HL-60 (cell line): ENCODE measurements at regions not wholly inside any gene's neighbourhood (a gene's known extent, or its start where the extent isn't known, plus 50 kb on each side); places are given as distances from the start of the nearest gene placed in this dataset.

ENCODE experiments used
- DNase-seq, 2 experiments: peaks; one replicate each; pipeline ENCODE4 v3.0.0-alpha.2; 2010 to 2020; ENCODE audit warnings: low read depth in 1 of 2, low spot score in 1 of 2
- H3K27ac ChIP-seq: fragments of 250-450 bp; sonication (Bioruptor Pico); replicated peaks from 2 replicates; pipeline ENCODE4 v1.5.1; 2020; ENCODE audit warnings: mild to moderate bottlenecking, moderate library complexity
- H3K27me3 ChIP-seq: fragments of 250-450 bp; sonication (Bioruptor Pico); 2 replicates; pipeline ENCODE4 v1.5.1; 2021; ENCODE audit warnings: mild to moderate bottlenecking, moderate library complexity; ENCODE audit not compliant: insufficient read depth, poor library complexity, severe bottlenecking
- H3K4me3 ChIP-seq: replicated peaks from 2 replicates; pipeline ENCODE4 v1.5.1; 2011; ENCODE audit warnings: mild to moderate bottlenecking, control low read depth, low read length; ENCODE audit not compliant: insufficient read depth
- GABPA ChIP-seq: IDR thresholded peaks from 2 replicates; pipeline ENCODE4 v1.6.1; 2012; ENCODE audit warnings: low read depth
- POLR2AphosphoS5 ChIP-seq: IDR thresholded peaks from 2 replicates; pipeline ENCODE4 v1.6.1; 2012; ENCODE audit warnings: low read depth
- SPI1 ChIP-seq: IDR thresholded peaks from 2 replicates; pipeline ENCODE4 v1.6.1; 2012; ENCODE audit warnings: low read depth, mild to moderate bottlenecking, borderline replicate concordance
- TF ChIP-seq, protein P1 (sequence below): IDR thresholded peaks from one replicate; pipeline ENCODE4 v1.5.1; 2011; ENCODE audit warnings: low read length, control low read depth, inconsistent platforms; ENCODE audit not compliant: insufficient read depth
- TF ChIP-seq, protein P2 (sequence below): IDR thresholded peaks from 2 replicates; pipeline ENCODE4 v1.6.1; 2012; ENCODE audit warnings: low read depth; ENCODE audit not compliant: insufficient replicate concordance

DNA sequence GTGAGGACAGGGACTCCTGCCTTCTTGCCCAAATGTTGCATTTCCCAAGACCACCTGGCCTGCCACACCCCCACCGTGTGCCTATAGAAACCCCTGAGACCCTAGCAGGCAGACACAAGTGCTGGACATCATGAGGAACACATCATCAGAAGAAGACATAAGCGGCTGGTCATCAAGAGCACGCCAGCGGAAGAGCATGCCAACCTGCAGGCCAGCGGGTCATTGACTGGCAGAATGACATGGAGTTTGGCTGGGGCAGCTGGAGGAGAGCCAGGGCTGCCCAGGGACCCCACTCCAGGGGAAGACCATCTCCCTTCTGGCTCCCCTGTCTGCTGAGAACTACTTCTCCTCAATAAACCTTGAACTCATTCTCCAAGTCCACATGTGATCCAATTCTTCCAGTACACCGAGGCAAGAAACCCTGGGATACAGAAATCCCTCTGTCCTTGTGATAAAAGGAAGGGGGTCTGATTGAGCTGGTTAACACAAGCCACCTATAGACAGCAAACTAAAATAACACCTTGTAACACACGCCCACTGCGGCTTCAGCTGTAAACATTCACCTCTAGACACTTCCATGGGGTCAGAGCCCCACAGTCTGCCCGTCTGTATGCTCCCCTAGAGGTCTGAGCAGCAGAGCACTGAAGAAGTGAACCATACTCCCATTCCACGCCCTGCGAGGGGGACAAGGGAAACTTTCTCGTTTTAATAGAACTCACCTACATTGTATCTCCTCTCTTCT is 164.8 kb upstream of the EMCN start:
- DNase-seq = no peak
- Histone ChIP-seq H3K4me3 (no peak overlapping the region), H3K27me3 (no peaks in the 10 kb centered on the region), H3K27ac (no peak overlapping the region)
- TF ChIP-seq GABPA (no peak), POLR2AphosphoS5 (no peak), SPI1 (no peak)
- TF ChIP-seq, protein P1, sequence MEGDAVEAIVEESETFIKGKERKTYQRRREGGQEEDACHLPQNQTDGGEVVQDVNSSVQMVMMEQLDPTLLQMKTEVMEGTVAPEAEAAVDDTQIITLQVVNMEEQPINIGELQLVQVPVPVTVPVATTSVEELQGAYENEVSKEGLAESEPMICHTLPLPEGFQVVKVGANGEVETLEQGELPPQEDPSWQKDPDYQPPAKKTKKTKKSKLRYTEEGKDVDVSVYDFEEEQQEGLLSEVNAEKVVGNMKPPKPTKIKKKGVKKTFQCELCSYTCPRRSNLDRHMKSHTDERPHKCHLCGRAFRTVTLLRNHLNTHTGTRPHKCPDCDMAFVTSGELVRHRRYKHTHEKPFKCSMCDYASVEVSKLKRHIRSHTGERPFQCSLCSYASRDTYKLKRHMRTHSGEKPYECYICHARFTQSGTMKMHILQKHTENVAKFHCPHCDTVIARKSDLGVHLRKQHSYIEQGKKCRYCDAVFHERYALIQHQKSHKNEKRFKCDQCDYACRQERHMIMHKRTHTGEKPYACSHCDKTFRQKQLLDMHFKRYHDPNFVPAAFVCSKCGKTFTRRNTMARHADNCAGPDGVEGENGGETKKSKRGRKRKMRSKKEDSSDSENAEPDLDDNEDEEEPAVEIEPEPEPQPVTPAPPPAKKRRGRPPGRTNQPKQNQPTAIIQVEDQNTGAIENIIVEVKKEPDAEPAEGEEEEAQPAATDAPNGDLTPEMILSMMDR = no peak
- TF ChIP-seq, protein P2, sequence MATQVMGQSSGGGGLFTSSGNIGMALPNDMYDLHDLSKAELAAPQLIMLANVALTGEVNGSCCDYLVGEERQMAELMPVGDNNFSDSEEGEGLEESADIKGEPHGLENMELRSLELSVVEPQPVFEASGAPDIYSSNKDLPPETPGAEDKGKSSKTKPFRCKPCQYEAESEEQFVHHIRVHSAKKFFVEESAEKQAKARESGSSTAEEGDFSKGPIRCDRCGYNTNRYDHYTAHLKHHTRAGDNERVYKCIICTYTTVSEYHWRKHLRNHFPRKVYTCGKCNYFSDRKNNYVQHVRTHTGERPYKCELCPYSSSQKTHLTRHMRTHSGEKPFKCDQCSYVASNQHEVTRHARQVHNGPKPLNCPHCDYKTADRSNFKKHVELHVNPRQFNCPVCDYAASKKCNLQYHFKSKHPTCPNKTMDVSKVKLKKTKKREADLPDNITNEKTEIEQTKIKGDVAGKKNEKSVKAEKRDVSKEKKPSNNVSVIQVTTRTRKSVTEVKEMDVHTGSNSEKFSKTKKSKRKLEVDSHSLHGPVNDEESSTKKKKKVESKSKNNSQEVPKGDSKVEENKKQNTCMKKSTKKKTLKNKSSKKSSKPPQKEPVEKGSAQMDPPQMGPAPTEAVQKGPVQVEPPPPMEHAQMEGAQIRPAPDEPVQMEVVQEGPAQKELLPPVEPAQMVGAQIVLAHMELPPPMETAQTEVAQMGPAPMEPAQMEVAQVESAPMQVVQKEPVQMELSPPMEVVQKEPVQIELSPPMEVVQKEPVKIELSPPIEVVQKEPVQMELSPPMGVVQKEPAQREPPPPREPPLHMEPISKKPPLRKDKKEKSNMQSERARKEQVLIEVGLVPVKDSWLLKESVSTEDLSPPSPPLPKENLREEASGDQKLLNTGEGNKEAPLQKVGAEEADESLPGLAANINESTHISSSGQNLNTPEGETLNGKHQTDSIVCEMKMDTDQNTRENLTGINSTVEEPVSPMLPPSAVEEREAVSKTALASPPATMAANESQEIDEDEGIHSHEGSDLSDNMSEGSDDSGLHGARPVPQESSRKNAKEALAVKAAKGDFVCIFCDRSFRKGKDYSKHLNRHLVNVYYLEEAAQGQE = no peak

DNA sequence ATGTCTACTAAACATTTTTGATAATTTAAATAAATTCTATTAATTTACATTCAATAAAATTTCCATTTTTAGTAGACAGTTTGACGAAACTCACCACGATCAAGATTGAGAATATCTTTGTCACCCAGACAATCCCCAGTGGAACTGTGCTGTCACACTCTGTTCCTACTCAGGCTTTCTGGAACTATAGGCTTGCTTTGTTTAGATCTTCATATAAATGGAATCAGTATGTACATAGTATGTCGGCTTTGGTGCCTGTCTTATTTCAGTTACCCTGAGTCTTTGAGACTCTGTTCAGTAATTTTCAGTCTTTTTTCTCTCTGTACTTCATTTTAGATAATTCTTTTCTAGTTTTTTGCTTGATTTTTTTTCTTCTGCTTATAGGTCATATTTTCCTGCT is 163.5 kb upstream of the EMCN start:
- TF ChIP-seq, protein P1 = no peak
- TF ChIP-seq, protein P2 = no peak
- TF ChIP-seq POLR2AphosphoS5 (no peak), GABPA (no peak), SPI1 (no peak)
- Histone ChIP-seq H3K4me3 (no peak overlapping the region), H3K27me3 (no peaks in the 10 kb centered on the region), H3K27ac (no peak overlapping the region)
- DNase-seq = no peak

DNA sequence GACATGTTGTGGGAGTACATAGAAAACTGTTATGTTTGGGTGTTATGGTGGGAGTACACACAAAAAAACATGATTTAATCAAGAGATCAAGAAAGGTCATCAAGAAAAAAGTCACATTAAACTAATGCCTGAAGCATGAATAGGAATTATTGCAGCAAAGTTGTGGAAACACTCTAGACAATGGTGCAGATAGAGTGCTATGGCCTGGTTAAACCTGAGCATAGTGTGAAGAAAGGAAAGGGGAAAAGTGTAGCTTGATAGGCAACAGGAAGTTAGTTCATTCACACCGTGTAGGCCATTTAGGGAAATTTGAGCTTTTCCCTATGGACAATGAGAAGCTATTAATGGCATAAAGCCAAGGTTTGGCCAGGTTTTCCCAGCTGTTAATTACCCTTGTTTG is 162.1 kb upstream of the EMCN start:
- Histone ChIP-seq H3K4me3 (no peak overlapping the region), H3K27me3 (no peaks in the 10 kb centered on the region), H3K27ac (no peak overlapping the region)
- DNase-seq = no peak
- TF ChIP-seq GABPA = no peak
- TF ChIP-seq, protein P1 = no peak
- TF ChIP-seq SPI1 = no peak
- TF ChIP-seq, protein P2 = no peak
- no peak for TF ChIP-seq POLR2AphosphoS5
